ENCODE measurements at regions not wholly inside any gene's neighbourhood (a gene's known extent, or its start where the extent isn't known, plus 50 kb on each side); places are given as distances from the start of the nearest gene placed in this dataset.

GRCh38 chr20:50367739-50368375, 142.3 kb upstream of the PTPN1 start:
- H3K4me1 ChIP-seq (replicated peaks in 1 of 2), result peaks cover 0 to 6% of the 10 kb centered on the region in 2 donors
- TF ChIP-seq POLR2A (IDR thresholded peaks at IDR 0.05) (no peak), CTCF (IDR thresholded peaks at IDR 0.05) (no peak)

GRCh38 chr20:50368386-50368785, 141.8 kb upstream of the PTPN1 start:
- H3K36me3 ChIP-seq (replicated peaks in 1 of 2), result no peaks in the 10 kb centered on the region
- TF ChIP-seq POLR2A (IDR thresholded peaks at IDR 0.05) (no peak), CTCF (IDR thresholded peaks at IDR 0.05) (no peak)
- intact Hi-C loops (cut with DNase I), result no loop called here
- H3K4me1 ChIP-seq (replicated peaks in 1 of 2), result peaks cover 0 to 6% of the 10 kb centered on the region in 2 donors
- no peak for DNase-seq
- H3K9me3 ChIP-seq (replicated peaks in 1 of 3), result no peaks in the 10 kb centered on the region
- 84 to 97% (median 94%) methylated on average over 1 of the region's 1 CpG for WGBS, 4 donors
- H3K4me3 ChIP-seq, result no peak overlapping the region
- no peak overlapping the region for H3K27ac ChIP-seq
- no peaks in the 10 kb centered on the region for H3K27me3 ChIP-seq

More at GRCh38 chr20:50367739-50368375, 142.3 kb upstream of the PTPN1 start:
- H3K36me3 ChIP-seq (replicated peaks in 1 of 2), result no peaks in the 10 kb centered on the region
- H3K27me3 ChIP-seq, result no peaks in the 10 kb centered on the region
- intact Hi-C loops (cut with DNase I), result no loop called here
- WGBS, 4 donors, result 90 to 100% (median 95%) methylated on average over 8 to 9 of the region's 9 CpGs
- H3K4me3 ChIP-seq, result no peak overlapping the region
- no peak for DNase-seq
- H3K27ac ChIP-seq, result no peak overlapping the region
- no peaks in the 10 kb centered on the region for H3K9me3 ChIP-seq (replicated peaks in 1 of 3)

- Histone ChIP-seq H3K9me3 (replicated peaks in 1 of 3) (no peaks in the 10 kb centered on the region), H3K27me3 (no peaks in the 10 kb centered on the region), H3K4me1 (replicated peaks in 1 of 2) (peaks cover 0 to 6% of the 10 kb centered on the region in 2 donors), H3K36me3 (replicated peaks in 1 of 2) (no peaks in the 10 kb centered on the region), H3K27ac (no peak overlapping the region), H3K4me3 (no peak overlapping the region)
- 61 to 71% (median 64%) methylated on average over 4 of the region's 4 CpGs for WGBS, 4 donors
- no peak for DNase-seq
- intact Hi-C loops (cut with DNase I), result no loop called here
- TF ChIP-seq CTCF (IDR thresholded peaks at IDR 0.05) (no peak), POLR2A (IDR thresholded peaks at IDR 0.05) (no peak)
Observed at GRCh38 chr20:50368813-50369224, 141.4 kb upstream of the PTPN1 start.

GRCh38 chr20:50369225-50370035, 140.8 kb upstream of the PTPN1 start:
- WGBS, 4 donors, result 64 to 86% (median 78%) methylated on average over 6 to 13 of the region's 13 CpGs
- Histone ChIP-seq H3K27ac (no peak overlapping the region), H3K27me3 (no peaks in the 10 kb centered on the region), H3K4me3 (no peak overlapping the region), H3K9me3 (replicated peaks in 1 of 3) (no peaks in the 10 kb centered on the region), H3K4me1 (replicated peaks in 1 of 2) (peaks cover 0 to 6% of the 10 kb centered on the region in 2 donors), H3K36me3 (replicated peaks in 1 of 2) (no peaks in the 10 kb centered on the region)
- TF ChIP-seq POLR2A (IDR thresholded peaks at IDR 0.05) (no peak), CTCF (IDR thresholded peaks at IDR 0.05) (no peak)
- intact Hi-C loops (cut with DNase I), result loop anchor here (10.0 kb wide), 1 partner anchor 55 kb away; no protein-coding TSS in a partner anchor
- DNase-seq, result no peak

All from adrenal gland (tissue), 9 donors.